SK-N-SH (cell line): ENCODE measurements at regions not wholly inside any gene's neighbourhood (a gene's known extent, or its start where the extent isn't known, plus 50 kb on each side); places are given as distances from the start of the nearest gene placed in this dataset.

Experiments used
- CTCF ChIA-PET: fragments of 300-600, 350-600 bp; formaldehyde crosslinking; extraction: SDS; loops from one replicate; lab custom pipeline; 2021; lab: Yijun Ruan, JAX
- POLR2A ChIA-PET: fragments of 350-600 bp; sonication (Branson Sonifier 250); formaldehyde crosslinking; extraction: SDS; loops from one replicate; lab custom pipeline; 2020; ENCODE audit warnings: antibody characterized with exemption, inconsistent platforms; lab: Yijun Ruan, JAX
- DNase-seq: peaks from one replicate; pipeline ENCODE4 v3.0.0; 2012
- H2AFZ ChIP-seq: fragments of 200-600 bp; sonication (generic); 2 replicates; pipeline ENCODE4 v1.8.1; 2016; ENCODE audit warnings: antibody characterized with exemption, mild to moderate bottlenecking, low read depth
- H3F3A ChIP-seq: fragments of 200-600 bp; sonication (generic); replicated peaks from 2 replicates; pipeline ENCODE3; 2016; ENCODE audit warnings: antibody characterized with exemption, mild to moderate bottlenecking; ENCODE audit not compliant: insufficient read depth
- H3K27ac ChIP-seq, 2 experiments: fragments of 200-500 bp in 1 of 2; fragments of 200-600 bp in 1 of 2; sonication (Bioruptor generic) in 1 of 2; sonication (generic), shearing (Covaris generic) in 1 of 2; 2 replicates each; pipeline versions ENCODE4 v1.5.1 to v1.6.1; 2014 to 2016; ENCODE audit warnings: low read depth in 2 of 2, inconsistent platforms in 1 of 2, low read length in 1 of 2, mild to moderate bottlenecking in 1 of 2, mixed read lengths in 1 of 2
- H3K27me3 ChIP-seq: fragments of 200-600 bp; sonication (generic), shearing (Covaris generic); 2 replicates; pipeline ENCODE4 v1.6.1; 2016; ENCODE audit warnings: mixed run types; ENCODE audit not compliant: insufficient read depth
- H3K36me3 ChIP-seq, 2 experiments: fragments of 200-500 bp in 1 of 2; fragments of 200-600 bp in 1 of 2; sonication (Bioruptor generic) in 1 of 2; sonication (generic) in 1 of 2; replicated peaks in 1 of 2; 2 replicates each; pipeline versions ENCODE3 to v1.5.1; 2014 to 2016; ENCODE audit warnings: low read length in 1 of 2, mild to moderate bottlenecking in 1 of 2; ENCODE audit not compliant: insufficient read depth in 2 of 2, control insufficient read depth in 1 of 2
- H3K4me1 ChIP-seq, 2 experiments: fragments of 200-500 bp in 1 of 2; fragments of 200-600 bp in 1 of 2; sonication (Bioruptor generic) in 1 of 2; sonication (generic), shearing (Covaris generic) in 1 of 2; 2 replicates each; pipeline versions ENCODE4 v1.5.1 to v1.6.1; 2014 to 2016; ENCODE audit warnings: low read depth in 1 of 2, low read length in 1 of 2, mixed run types in 1 of 2; ENCODE audit not compliant: insufficient read depth in 2 of 2, control insufficient read depth in 1 of 2
- H3K4me2 ChIP-seq: fragments of 200-600 bp; sonication (generic), shearing (Covaris generic); 2 replicates; pipeline ENCODE4 v1.6.1; 2017; ENCODE audit warnings: mixed run types
- H3K4me3 ChIP-seq, 2 experiments: fragments of 200-500 bp in 1 of 2; fragments of 200-600 bp in 1 of 2; sonication (Bioruptor generic) in 1 of 2; sonication (generic), shearing (Covaris generic) in 1 of 2; 2 replicates each; pipeline versions ENCODE4 v1.5.1 to v1.8.1; 2014 to 2016; ENCODE audit warnings: low read depth in 2 of 2, inconsistent platforms in 1 of 2, low read length in 1 of 2, mild to moderate bottlenecking in 1 of 2, mixed read lengths in 1 of 2, moderate library complexity in 1 of 2
- H3K79me2 ChIP-seq: fragments of 200-600 bp; sonication (generic); 2 replicates; pipeline ENCODE4 v1.8.1; 2017; ENCODE audit warnings: mild to moderate bottlenecking; ENCODE audit not compliant: insufficient read depth
- H3K9ac ChIP-seq: fragments of 200-600 bp; sonication (generic); 2 replicates; pipeline ENCODE4 v1.6.1; 2017; ENCODE audit warnings: mixed run types
- H3K9me2 ChIP-seq: fragments of 200-600 bp; sonication (generic); 2 replicates; pipeline ENCODE4 v1.6.1; 2017; ENCODE audit warnings: mixed run types
- H3K9me3 ChIP-seq: fragments of 200-600 bp; sonication (generic); 2 replicates; pipeline ENCODE4 v1.6.1; 2017; ENCODE audit warnings: mixed run types, mild to moderate bottlenecking, moderate library complexity
- H4K20me1 ChIP-seq: fragments of 200-600 bp; sonication (generic); 2 replicates; pipeline ENCODE4 v1.6.1; 2017; ENCODE audit warnings: mild to moderate bottlenecking, mixed run types; ENCODE audit not compliant: insufficient read depth
- FOXM1 ChIP-seq: IDR thresholded peaks from 2 replicates; pipeline ENCODE4 v1.4.0; 2012; ENCODE audit warnings: low read depth, mild to moderate bottlenecking
- GABPA ChIP-seq: IDR thresholded peaks from 2 replicates; pipeline ENCODE4 v1.4.0; 2012; ENCODE audit warnings: low read depth, mild to moderate bottlenecking
- GATA2 ChIP-seq: sonication (generic); formaldehyde crosslinking; IDR thresholded peaks from 2 replicates; pipeline ENCODE4 v1.5.0; 2020; ENCODE audit warnings: mild to moderate bottlenecking, missing genetic modification reagents
- JUND ChIP-seq: IDR thresholded peaks from 2 replicates; pipeline ENCODE4 v1.4.0; 2012
- MXI1 ChIP-seq: IDR thresholded peaks from 2 replicates; pipeline ENCODE4 v1.6.1; 2012; ENCODE audit warnings: mild to moderate bottlenecking, low read depth, low read length, improper control_type of control experiment
- NFIC ChIP-seq: IDR thresholded peaks from 2 replicates; pipeline ENCODE4 v1.4.0; 2012; ENCODE audit warnings: borderline replicate concordance
- POLR2AphosphoS5 ChIP-seq: IDR thresholded peaks from 2 replicates; pipeline ENCODE4 v1.6.1; 2012; ENCODE audit warnings: low read depth, low read length
- RCOR1 ChIP-seq: fragments of 150-350 bp; IDR thresholded peaks from 2 replicates; pipeline ENCODE4 v1.6.1; 2017; ENCODE audit warnings: antibody characterized with exemption, low read length
- RXRA ChIP-seq: IDR thresholded peaks from 2 replicates; pipeline ENCODE4 v1.4.0; 2012; ENCODE audit warnings: low read depth, mild to moderate bottlenecking, borderline replicate concordance
- SMC3 ChIP-seq: IDR thresholded peaks from 2 replicates; pipeline ENCODE4 v1.6.1; 2012; ENCODE audit warnings: low read depth, low read length, improper control_type of control experiment
- TCF12 ChIP-seq: IDR thresholded peaks from 2 replicates; pipeline ENCODE4 v1.4.0; 2012
- TEAD4 ChIP-seq: IDR thresholded peaks from 2 replicates; pipeline ENCODE4 v1.4.0; 2012; ENCODE audit warnings: mild to moderate bottlenecking, borderline replicate concordance; ENCODE audit not compliant: insufficient read depth
- YY1 ChIP-seq: IDR thresholded peaks from 2 replicates; pipeline ENCODE4 v1.4.0; 2012; ENCODE audit warnings: low read depth, mild to moderate bottlenecking
- WGBS: methylation state at CpG from one replicate; pipeline ENCODE4 v1.1.6; 2017; ENCODE audit warnings: low lambda C conversion rate; 5-methylcytosine and 5-hydroxymethylcytosine counted together
- TF ChIP-seq, protein P1 (sequence below): fragments of 200-600 bp; sonication (generic); IDR thresholded peaks from 2 replicates; pipeline ENCODE4 v1.6.1; 2017; ENCODE audit warnings: antibody characterized with exemption, mild to moderate bottlenecking, moderate library complexity
- TF ChIP-seq, protein P2 (sequence below): fragments of 150-350 bp; IDR thresholded peaks from 2 replicates; pipeline ENCODE4 v1.6.1; 2017; ENCODE audit warnings: antibody characterized with exemption, low read length, low read depth, borderline replicate concordance
- TF ChIP-seq, protein P3 (sequence below): fragments of 150-350 bp; IDR thresholded peaks from 2 replicates; pipeline ENCODE4 v1.6.1; 2016; ENCODE audit warnings: mild to moderate bottlenecking, low read depth, low read length
- TF ChIP-seq, protein P4 (sequence below): IDR thresholded peaks from 2 replicates; pipeline ENCODE4 v1.4.0; 2012; ENCODE audit warnings: low read depth, borderline replicate concordance
- TF ChIP-seq, protein P5 (sequence below): IDR thresholded peaks from 2 replicates; pipeline ENCODE4; 2012

DNA sequence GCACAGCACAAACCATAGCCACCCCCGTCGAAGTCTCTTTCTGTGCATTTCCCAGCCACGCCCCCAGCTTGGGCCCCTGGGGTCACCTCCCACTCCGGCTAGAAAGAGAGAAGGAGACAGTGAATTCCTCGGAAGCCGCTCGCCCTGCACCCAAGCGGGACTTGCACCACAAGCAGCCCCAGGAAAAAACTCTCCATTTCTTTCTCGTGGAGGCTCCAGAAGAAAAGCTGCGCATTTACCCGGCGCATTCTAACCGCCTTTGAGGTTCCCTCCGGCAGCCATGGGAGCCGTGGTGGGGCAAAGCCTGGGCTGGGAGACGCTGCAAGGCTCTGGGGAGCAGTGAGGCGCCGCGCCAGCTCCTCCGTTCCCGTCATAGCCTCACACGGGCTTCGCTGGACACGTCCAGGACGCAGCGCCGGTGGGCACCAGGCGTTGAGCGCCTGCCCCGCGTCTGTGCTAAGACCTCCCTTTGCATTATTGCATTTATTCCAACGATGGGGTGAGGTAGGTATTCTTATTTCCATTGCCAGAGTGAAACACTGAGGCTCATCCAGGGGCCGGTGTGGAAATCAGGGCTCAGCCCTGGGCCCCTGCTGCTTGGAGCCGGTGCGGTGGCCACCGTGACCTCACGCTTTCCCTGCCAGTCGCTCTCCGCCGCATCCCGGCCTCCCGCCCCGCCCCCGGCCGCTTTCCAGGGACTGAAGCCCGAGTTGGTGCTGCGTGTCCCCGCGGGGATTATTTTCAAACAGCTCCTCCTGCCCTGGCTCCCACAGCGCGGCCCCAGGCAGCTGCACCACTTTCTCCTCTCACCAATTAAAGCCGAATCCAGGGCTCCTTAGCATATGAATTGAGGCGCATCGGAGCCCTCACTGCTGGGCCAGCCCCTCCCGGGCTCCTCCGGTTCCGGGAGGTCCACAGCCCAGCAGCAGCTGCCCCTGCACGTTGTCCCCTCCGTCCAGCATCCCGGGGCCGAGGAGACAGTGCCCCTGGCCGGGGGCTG lies 148.3 kb upstream of the AFDN start:
- H3K4me3 ChIP-seq, result peak overlapping the region in 1 of 2 experiments; percentile 19; a peak in 1 of 4 replicates
- no peaks in the 10 kb centered on the region for H3K27me3 ChIP-seq
- H2AFZ ChIP-seq, result no peak overlapping the region
- no peak overlapping the region for H3K27ac ChIP-seq
- CTCF ChIA-PET, result interaction anchor here (1.1 kb wide), 1 partner anchor 19 kb away, joined by 3 read pairs; no protein-coding TSS in a partner anchor
- H3K4me2 ChIP-seq, result no peak overlapping the region
- no peaks in the 10 kb centered on the region for H3K36me3 ChIP-seq
- POLR2A ChIA-PET, result no interaction called here
- 20% methylated on average over 42 of the region's 62 CpGs for WGBS
- H3K9me3 ChIP-seq, result no peaks in the 10 kb centered on the region
- TF ChIP-seq SMC3, result no peak
- TF ChIP-seq TCF12, result no peak
- TF ChIP-seq, protein P1, sequence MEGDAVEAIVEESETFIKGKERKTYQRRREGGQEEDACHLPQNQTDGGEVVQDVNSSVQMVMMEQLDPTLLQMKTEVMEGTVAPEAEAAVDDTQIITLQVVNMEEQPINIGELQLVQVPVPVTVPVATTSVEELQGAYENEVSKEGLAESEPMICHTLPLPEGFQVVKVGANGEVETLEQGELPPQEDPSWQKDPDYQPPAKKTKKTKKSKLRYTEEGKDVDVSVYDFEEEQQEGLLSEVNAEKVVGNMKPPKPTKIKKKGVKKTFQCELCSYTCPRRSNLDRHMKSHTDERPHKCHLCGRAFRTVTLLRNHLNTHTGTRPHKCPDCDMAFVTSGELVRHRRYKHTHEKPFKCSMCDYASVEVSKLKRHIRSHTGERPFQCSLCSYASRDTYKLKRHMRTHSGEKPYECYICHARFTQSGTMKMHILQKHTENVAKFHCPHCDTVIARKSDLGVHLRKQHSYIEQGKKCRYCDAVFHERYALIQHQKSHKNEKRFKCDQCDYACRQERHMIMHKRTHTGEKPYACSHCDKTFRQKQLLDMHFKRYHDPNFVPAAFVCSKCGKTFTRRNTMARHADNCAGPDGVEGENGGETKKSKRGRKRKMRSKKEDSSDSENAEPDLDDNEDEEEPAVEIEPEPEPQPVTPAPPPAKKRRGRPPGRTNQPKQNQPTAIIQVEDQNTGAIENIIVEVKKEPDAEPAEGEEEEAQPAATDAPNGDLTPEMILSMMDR, result no peak
- TF ChIP-seq JUND, result no peak
- TF ChIP-seq FOXM1, result no peak
- no peak for TF ChIP-seq MXI1
- TF ChIP-seq, protein P2, sequence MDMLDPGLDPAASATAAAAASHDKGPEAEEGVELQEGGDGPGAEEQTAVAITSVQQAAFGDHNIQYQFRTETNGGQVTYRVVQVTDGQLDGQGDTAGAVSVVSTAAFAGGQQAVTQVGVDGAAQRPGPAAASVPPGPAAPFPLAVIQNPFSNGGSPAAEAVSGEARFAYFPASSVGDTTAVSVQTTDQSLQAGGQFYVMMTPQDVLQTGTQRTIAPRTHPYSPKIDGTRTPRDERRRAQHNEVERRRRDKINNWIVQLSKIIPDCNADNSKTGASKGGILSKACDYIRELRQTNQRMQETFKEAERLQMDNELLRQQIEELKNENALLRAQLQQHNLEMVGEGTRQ, result no peak
- TF ChIP-seq RCOR1, result no peak
- TF ChIP-seq GABPA, result no peak
- TF ChIP-seq, protein P3, sequence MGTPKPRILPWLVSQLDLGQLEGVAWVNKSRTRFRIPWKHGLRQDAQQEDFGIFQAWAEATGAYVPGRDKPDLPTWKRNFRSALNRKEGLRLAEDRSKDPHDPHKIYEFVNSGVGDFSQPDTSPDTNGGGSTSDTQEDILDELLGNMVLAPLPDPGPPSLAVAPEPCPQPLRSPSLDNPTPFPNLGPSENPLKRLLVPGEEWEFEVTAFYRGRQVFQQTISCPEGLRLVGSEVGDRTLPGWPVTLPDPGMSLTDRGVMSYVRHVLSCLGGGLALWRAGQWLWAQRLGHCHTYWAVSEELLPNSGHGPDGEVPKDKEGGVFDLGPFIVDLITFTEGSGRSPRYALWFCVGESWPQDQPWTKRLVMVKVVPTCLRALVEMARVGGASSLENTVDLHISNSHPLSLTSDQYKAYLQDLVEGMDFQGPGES, result no peak
- no peak for TF ChIP-seq YY1
- TF ChIP-seq NFIC, result no peak
- TF ChIP-seq, protein P4, sequence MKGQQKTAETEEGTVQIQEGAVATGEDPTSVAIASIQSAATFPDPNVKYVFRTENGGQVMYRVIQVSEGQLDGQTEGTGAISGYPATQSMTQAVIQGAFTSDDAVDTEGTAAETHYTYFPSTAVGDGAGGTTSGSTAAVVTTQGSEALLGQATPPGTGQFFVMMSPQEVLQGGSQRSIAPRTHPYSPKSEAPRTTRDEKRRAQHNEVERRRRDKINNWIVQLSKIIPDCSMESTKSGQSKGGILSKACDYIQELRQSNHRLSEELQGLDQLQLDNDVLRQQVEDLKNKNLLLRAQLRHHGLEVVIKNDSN, result no peak
- TF ChIP-seq, protein P5, sequence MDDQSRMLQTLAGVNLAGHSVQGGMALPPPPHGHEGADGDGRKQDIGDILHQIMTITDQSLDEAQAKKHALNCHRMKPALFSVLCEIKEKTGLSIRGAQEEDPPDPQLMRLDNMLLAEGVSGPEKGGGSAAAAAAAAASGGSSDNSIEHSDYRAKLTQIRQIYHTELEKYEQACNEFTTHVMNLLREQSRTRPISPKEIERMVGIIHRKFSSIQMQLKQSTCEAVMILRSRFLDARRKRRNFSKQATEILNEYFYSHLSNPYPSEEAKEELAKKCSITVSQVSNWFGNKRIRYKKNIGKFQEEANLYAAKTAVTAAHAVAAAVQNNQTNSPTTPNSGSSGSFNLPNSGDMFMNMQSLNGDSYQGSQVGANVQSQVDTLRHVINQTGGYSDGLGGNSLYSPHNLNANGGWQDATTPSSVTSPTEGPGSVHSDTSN, result no peak
- no peak for TF ChIP-seq GATA2 (CRISPR knock-in tag)
- TF ChIP-seq TEAD4, result no peak
- no peak for TF ChIP-seq POLR2AphosphoS5
- TF ChIP-seq RXRA, result no peak
- peak; percentile 76 for DNase-seq
- no peaks in the 10 kb centered on the region for H3K9me2 ChIP-seq
- H3K79me2 ChIP-seq, result no peaks in the 10 kb centered on the region
- H3K9ac ChIP-seq, result no peak overlapping the region
- peaks cover 0 to 10% of the 10 kb centered on the region in 2 experiments; a peak in 1 of 4 replicates for H3K4me1 ChIP-seq
- no peaks in the 10 kb centered on the region for H3F3A ChIP-seq
- no peaks in the 10 kb centered on the region for H4K20me1 ChIP-seq
